Aorta (tissue), 5 donors: ENCODE measurements at regions not wholly inside any gene's neighbourhood (a gene's known extent, or its start where the extent isn't known, plus 50 kb on each side); places are given as distances from the start of the nearest gene placed in this dataset.

Experiments
- ATAC-seq: fragments of 200-7000 bp; cut with Tn5 transposase; one replicate; pipeline ENCODE4 v1.9.1; 2022; ENCODE audit warnings: moderate library complexity; ENCODE audit not compliant: low FRiP score
- DNase-seq, 2 donors: peaks; one replicate each; pipeline ENCODE4 v3.0.0-alpha.2; 2020
- H3K27ac ChIP-seq, 2 donors: one replicate each; pipeline ENCODE4 v1.5.1; 2013; ENCODE audit warnings: low read length in 2 of 2, mild to moderate bottlenecking in 2 of 2, moderate library complexity in 2 of 2, control low read depth in 1 of 2, inconsistent platforms in 1 of 2, low read depth in 1 of 2
- H3K27me3 ChIP-seq, 2 donors: one replicate each; pipeline ENCODE4 v1.6.1; 2013; ENCODE audit warnings: control low read depth in 1 of 2, low read length in 1 of 2, mild to moderate bottlenecking in 1 of 2, moderate library complexity in 1 of 2; ENCODE audit not compliant: insufficient read depth in 2 of 2, control insufficient read depth in 1 of 2
- H3K36me3 ChIP-seq, 2 donors: one replicate each; pipeline ENCODE4 v1.6.1; 2013; ENCODE audit warnings: control low read depth in 1 of 2, low read length in 1 of 2, mild to moderate bottlenecking in 1 of 2; ENCODE audit not compliant: insufficient read depth in 2 of 2, control insufficient read depth in 1 of 2
- H3K4me1 ChIP-seq, 2 donors: one replicate each; pipeline ENCODE4 v1.6.1; 2013; ENCODE audit warnings: low read length in 2 of 2, control low read depth in 1 of 2, mild to moderate bottlenecking in 1 of 2, moderate library complexity in 1 of 2; ENCODE audit not compliant: insufficient read depth in 2 of 2, control insufficient read depth in 1 of 2
- H3K4me3 ChIP-seq, 2 donors: one replicate each; pipeline ENCODE4 v1.5.1; 2013; ENCODE audit warnings: low read length in 2 of 2, control low read depth in 1 of 2, mild to moderate bottlenecking in 1 of 2
- H3K9me3 ChIP-seq: one replicate; pipeline ENCODE4 v1.6.1; 2013; ENCODE audit warnings: mild to moderate bottlenecking, low read length; ENCODE audit not compliant: control insufficient read depth
- WGBS, 2 donors: extraction: QIAGEN DNeasy Blood & Tissue Kit; methylation state at CpG; one replicate each; pipeline ENCODE4 v1.1.7; 2013; 5-methylcytosine and 5-hydroxymethylcytosine counted together
- intact Hi-C, 2 donors: fragments of 100-400 bp; cut with DNase I; formaldehyde crosslinking; loops; one replicate each; pipeline versions ENCODE4 v1.14.2 to v1.15.0; 2022
- donor health status: healthy with polysubstance abuse.
- donor health status: Bipolar disorder and iron deficiency.
- donor health status: DM: no; HTN: no; CAD: no.
- donor health status: DM: no; HTN: no; CAD: no.
- donor health status: DM: yes; HTN: yes; CAD: no.

DNA sequence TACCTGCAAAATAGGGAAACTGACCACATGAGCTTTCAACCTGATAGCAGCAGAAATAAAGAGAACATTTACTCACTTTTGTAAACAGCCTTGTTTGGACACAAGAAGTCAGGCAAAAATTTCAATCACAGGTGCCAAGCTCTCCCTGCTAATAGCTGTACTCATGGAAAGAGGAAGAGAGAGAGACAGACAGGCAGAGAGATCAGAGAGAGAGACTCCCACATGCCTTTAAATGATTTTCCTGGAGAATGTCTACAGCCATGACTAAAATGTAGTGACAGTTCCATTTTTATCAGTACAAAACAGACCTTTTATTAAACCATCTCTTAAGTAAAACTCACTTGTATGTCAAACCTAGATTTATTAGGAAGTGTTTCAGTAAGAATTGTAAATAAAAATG, 752.9 kb downstream of the TRAM1L1 start:
- ATAC-seq = no peak
- intact Hi-C loops = no loop called here

DNA sequence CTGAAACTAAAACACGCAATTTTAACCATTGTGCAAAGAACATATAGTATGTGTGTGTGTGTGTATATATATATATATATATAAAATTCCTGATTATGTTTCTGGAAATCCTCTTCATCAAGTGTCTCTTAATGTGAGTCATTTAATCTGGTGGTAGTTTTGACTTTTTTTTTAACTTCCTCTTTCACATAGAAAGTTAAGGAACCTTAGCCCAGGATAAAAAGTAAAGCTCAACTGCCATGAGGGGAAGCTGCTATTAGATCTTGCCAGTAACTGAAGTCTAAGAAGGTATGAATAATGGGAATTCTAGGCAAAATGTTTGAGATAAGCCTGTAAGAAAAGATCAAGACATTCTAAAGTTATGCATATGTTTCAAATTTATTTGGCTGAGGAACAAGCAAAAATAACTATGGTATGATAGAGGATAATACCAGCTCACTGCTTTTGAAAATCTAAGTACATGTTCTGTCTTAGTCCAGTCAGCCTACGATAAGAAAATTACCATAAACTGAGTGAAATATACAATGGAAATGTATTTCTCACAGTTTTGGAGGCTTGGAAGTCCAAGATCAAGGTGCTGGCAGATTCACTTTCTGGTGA, 757.0 kb downstream of the TRAM1L1 start:
- intact Hi-C loops = no loop called here
- 63 to 65% methylated on average over 2 of the region's 2 CpGs for WGBS, 2 donors

More for the DNA sequence above, 752.9 kb downstream of the TRAM1L1 start:
- Histone ChIP-seq H3K27ac (no peak overlapping the region), H3K9me3 (no peaks in the 10 kb centered on the region), H3K4me1 (no peaks in the 10 kb centered on the region), H3K27me3 (no peaks in the 10 kb centered on the region), H3K4me3 (no peak overlapping the region), H3K36me3 (no peaks in the 10 kb centered on the region)
- DNase-seq = no peak

DNA sequence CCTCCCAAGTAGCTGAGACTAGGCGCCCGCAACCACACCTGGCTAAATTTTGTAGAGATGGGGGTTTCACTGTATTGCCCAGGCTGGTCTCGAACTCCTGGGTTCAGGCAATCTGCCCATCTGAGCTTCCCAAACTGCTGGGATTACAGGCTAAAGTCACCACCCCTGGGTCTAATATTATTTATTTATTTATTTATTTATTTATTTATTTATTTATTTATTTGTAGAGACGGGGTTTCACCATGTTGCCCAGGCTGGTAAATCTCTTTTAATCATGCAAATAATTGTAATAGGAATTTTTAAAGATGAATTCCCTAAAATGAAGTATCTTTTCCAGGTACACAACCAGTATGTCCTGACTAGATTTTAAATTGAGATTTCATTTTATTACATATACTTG, 761.8 kb downstream of the TRAM1L1 start:
- 93 to 96% methylated on average over 4 of the region's 4 CpGs for WGBS, 2 donors
- ATAC-seq (no peak), DNase-seq (peak in 1 of 2 donors; percentile 34)
- intact Hi-C loops = no loop called here
- Histone ChIP-seq H3K27me3 (no peaks in the 10 kb centered on the region), H3K9me3 (no peaks in the 10 kb centered on the region), H3K27ac (no peak overlapping the region), H3K4me3 (no peak overlapping the region), H3K36me3 (no peaks in the 10 kb centered on the region), H3K4me1 (no peaks in the 10 kb centered on the region)

More for the DNA sequence above, 757.0 kb downstream of the TRAM1L1 start:
- Histone ChIP-seq H3K4me1 (no peaks in the 10 kb centered on the region), H3K27me3 (no peaks in the 10 kb centered on the region), H3K4me3 (no peak overlapping the region), H3K36me3 (no peaks in the 10 kb centered on the region), H3K27ac (no peak overlapping the region), H3K9me3 (no peaks in the 10 kb centered on the region)
- DNase-seq (no peak), ATAC-seq (no peak)

DNA sequence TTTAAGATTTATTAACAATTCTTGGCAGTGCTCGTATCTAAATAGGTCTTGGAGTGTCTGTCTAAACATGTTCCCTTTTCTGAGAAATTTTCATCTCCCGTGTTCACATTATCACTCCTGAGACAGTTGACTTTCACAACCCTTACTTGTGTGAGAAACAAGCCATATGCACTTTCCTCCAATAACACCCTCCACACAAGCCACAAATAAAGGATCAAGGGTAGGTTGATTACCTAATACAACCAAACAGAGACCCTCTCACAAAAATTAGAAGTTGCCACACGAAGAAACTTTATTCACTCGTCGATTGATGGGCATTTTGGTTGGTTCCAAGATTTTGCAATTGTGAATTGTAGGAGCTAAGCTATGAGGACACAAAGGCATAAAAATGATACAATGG, 763.9 kb downstream of the TRAM1L1 start:
- H3K36me3 ChIP-seq = no peaks in the 10 kb centered on the region
- H3K4me3 ChIP-seq = no peak overlapping the region
- WGBS, 2 donors = 78 to 79% methylated on average over 5 of the region's 5 CpGs

DNA sequence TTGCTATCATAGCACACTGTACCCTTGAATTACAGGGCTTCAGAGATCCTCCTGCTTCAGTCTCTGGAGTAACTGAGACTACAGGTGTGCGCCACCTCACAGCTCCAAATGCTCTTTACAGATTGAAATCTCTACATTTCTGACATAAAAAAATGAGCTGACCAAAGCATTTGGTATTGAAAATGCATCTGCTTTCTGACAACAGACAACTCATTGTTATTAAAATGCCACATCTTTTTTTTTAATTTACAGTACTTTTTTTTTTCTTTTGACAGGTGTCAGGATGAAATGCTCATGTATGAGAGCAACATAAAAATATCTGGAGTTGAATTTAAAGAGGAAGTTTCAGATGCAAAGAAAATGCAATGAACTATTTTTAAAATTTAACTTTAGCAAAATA, 764.5 kb downstream of the TRAM1L1 start:
- no peaks in the 10 kb centered on the region for H3K27me3 ChIP-seq
- no peaks in the 10 kb centered on the region for H3K36me3 ChIP-seq
- no peaks in the 10 kb centered on the region for H3K4me1 ChIP-seq
- intact Hi-C loops = no loop called here
- ATAC-seq (no peak), DNase-seq (no peak)
- WGBS, 2 donors = 98 to 100% methylated on average over 1 of the region's 1 CpG
- no peak overlapping the region for H3K4me3 ChIP-seq
- H3K9me3 ChIP-seq = no peaks in the 10 kb centered on the region
- no peak overlapping the region for H3K27ac ChIP-seq

More for the DNA sequence above, 763.9 kb downstream of the TRAM1L1 start:
- H3K27me3 ChIP-seq = no peaks in the 10 kb centered on the region
- DNase-seq (no peak), ATAC-seq (no peak)
- no peak overlapping the region for H3K27ac ChIP-seq
- H3K4me1 ChIP-seq = no peaks in the 10 kb centered on the region
- intact Hi-C loops = no loop called here
- no peaks in the 10 kb centered on the region for H3K9me3 ChIP-seq

DNA sequence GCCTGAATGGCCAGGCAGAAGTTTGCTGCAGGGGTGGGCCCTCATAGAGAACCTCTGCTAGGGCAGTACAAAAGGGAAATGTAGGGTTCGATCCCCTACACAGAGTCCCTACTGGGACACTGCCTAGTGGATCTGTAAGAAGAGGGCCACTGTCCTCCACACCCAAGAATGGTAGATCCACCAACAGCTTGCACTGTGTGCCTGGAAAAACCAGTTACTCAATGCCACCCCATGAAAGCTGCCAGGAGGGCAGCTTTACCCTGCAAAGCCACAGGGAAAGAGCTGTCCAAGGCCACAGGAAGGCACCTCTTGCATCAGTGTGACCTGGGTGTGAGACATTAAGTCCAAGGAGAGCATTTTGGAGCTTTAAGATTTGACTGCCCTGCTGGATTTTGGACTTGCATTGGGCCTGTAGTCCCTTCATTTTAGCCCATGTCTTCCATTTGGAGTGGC, 781.6 kb downstream of the TRAM1L1 start:
- intact Hi-C loops = no loop called here
- ATAC-seq (no peak), DNase-seq (no peak)
- no peak overlapping the region for H3K4me3 ChIP-seq
- no peak overlapping the region for H3K27ac ChIP-seq
- no peaks in the 10 kb centered on the region for H3K9me3 ChIP-seq
- H3K36me3 ChIP-seq = no peaks in the 10 kb centered on the region
- H3K4me1 ChIP-seq = no peaks in the 10 kb centered on the region
- H3K27me3 ChIP-seq = no peaks in the 10 kb centered on the region
- WGBS, 2 donors = 91 to 93% methylated on average over 1 of the region's 1 CpG

DNA sequence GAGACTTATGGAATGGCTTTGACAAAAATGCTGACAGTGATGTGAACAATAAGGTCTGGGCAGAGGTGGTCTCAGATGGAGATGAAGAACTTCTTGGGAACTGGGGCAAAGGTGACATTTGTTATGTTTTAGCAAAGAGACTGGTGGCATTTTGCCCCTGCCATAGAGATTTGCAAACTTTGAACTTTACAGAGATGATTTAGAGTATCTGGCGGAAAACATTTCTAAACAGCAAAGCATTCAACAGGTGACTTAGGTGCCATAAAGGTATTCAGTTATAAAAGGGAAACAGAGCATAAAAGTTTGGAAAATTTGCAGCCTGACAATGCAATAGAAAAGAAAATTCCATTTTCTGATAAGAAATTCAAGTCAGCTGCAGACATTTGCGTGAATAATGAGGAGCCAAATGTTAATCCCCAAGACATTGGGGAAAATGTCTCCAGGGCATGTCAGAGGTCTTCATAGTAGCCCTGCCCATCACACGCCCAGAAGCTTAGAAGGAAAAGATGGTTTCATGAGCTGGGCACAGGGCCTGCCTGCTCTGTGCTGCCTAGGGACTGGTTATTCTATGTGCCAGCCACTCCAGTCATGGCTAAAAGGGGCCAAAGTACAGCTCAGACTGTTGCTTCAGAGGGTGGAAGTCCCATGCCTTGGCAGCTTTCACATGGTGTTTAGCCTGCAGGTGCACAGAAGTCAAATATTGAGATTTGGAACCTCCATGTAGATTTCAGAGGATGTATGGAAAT, 782.2 kb downstream of the TRAM1L1 start:
- WGBS, 2 donors = 78 to 81% methylated on average over 3 of the region's 3 CpGs
- ATAC-seq = no peak

DNA sequence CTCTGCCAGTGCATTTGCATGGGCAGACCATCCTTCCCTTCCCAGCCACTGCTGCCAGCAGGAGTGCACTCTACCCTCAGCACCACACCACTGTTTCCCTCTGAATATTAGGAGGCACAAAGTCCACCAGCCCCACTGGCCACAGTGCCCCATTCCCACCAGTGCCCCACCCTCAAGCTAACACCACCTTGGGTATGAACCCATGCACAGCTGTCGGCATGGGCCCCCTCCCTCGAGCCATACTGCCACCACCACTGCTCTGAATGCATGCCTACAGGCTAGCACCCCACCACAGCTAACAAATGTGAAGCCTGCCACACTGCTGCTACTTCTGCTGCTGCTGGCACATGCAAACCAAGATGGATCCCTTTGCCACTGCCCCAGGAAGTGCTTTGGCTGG, 810.4 kb downstream of the TRAM1L1 start:
- intact Hi-C loops = no loop called here
- WGBS, 2 donors = 81 to 82% methylated on average over 2 of the region's 2 CpGs

More for the DNA sequence above, 782.2 kb downstream of the TRAM1L1 start:
- H3K27me3 ChIP-seq = no peaks in the 10 kb centered on the region
- H3K9me3 ChIP-seq = no peaks in the 10 kb centered on the region
- DNase-seq = no peak
- no peak overlapping the region for H3K27ac ChIP-seq
- H3K36me3 ChIP-seq = no peaks in the 10 kb centered on the region
- no peak overlapping the region for H3K4me3 ChIP-seq
- intact Hi-C loops = no loop called here
- H3K4me1 ChIP-seq = no peaks in the 10 kb centered on the region

DNA sequence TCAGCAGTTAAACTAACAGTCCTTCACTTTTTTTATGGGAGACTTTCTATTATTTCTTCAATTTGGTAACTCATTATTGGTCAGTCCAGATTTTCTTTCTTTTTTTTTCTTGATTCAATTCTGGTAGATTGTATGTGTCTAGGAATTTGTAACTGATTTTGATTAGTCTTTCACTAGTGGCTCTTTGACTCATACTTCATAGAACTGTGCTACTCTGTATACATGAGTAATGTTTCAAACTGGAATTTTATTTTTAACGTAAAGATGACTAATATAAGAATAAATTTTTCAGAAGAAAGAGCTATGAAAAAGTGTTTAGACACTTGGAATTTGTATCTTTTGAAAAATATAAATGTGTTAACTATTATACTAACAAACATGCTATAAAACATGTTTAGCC, 813.0 kb downstream of the TRAM1L1 start:
- intact Hi-C loops = no loop called here

More for the DNA sequence above, 810.4 kb downstream of the TRAM1L1 start:
- Histone ChIP-seq H3K27ac (no peak overlapping the region), H3K27me3 (no peaks in the 10 kb centered on the region), H3K36me3 (no peaks in the 10 kb centered on the region), H3K4me1 (no peaks in the 10 kb centered on the region), H3K4me3 (no peak overlapping the region), H3K9me3 (peaks cover 1% of the 10 kb centered on the region)
- DNase-seq (no peak), ATAC-seq (peak; percentile 33)

More for the DNA sequence above, 813.0 kb downstream of the TRAM1L1 start:
- no peaks in the 10 kb centered on the region for H3K36me3 ChIP-seq
- WGBS, 2 donors = 65 to 75% methylated on average over 1 of the region's 1 CpG
- no peak overlapping the region for H3K4me3 ChIP-seq
- ATAC-seq (no peak), DNase-seq (no peak)
- no peak overlapping the region for H3K27ac ChIP-seq
- no peaks in the 10 kb centered on the region for H3K27me3 ChIP-seq
- no peaks in the 10 kb centered on the region for H3K4me1 ChIP-seq
- peaks cover 1% of the 10 kb centered on the region for H3K9me3 ChIP-seq
